B cell (primary cell): ENCODE measurements at regions not wholly inside any gene's neighbourhood (a gene's known extent, or its start where the extent isn't known, plus 50 kb on each side); places are given as distances from the start of the nearest gene placed in this dataset.

Experiments
- CTCF ChIP-seq: fragments of 200-600 bp; IDR thresholded peaks from one replicate; pipeline ENCODE4 v1.8.0; 2022; ENCODE audit warnings: antibody characterized with exemption, mild to moderate bottlenecking
- EZH2 ChIP-seq: IDR thresholded peaks from 2 replicates; pipeline ENCODE4 v1.6.1; 2012; ENCODE audit warnings: borderline replicate concordance, low read depth, mild to moderate bottlenecking, moderate library complexity, low read length; ENCODE audit not compliant: insufficient read depth, poor library complexity, severe bottlenecking

- TF ChIP-seq CTCF = no peak
- no peak for TF ChIP-seq EZH2
These were observed 481.4 kb upstream of the DAB2 start for GRCh38 chr5:39906146-39906545.
